ENCODE measurements at regions not wholly inside any gene's neighbourhood (a gene's known extent, or its start where the extent isn't known, plus 50 kb on each side); places are given as distances from the start of the nearest gene placed in this dataset.
A peak's percentile ranks its signal among the peaks of the same experiment; 100 is the strongest.

DNA sequence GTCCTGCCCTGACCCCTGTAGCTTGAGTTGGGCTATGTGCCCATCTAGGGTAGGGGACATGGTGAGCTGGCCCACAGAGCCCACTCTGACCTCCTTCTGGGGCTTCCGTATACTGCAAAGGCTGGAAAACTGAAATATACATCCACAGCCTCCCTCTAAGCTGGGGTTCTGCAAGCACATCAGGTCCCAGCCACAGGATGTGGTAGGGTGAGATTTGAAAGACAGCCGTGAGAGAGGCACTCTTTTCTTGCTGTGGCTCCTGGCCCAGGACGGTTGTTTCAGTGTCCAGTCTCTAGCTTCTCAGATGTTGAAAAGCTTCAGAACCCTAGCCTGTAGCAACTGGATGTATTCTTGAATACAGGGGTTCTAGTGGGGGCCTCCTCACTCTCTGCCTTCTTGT is 60.1 kb upstream of the ADRB1 start:
- intact Hi-C loops (cut with DNase I), result no loop called here
- DNase-seq (no peak), ATAC-seq (ENCODE audit: low FRiP score) (no peak)
- Histone ChIP-seq H3K27me3 (ENCODE audit: control insufficient read depth in 1 of 2, insufficient read depth in 2 of 2, low read length in 1 of 2) (no peaks in the 10 kb centered on the region), H3K4me3 (ENCODE audit: low read length in 2 of 2) (no peak overlapping the region), H3K9me3 (ENCODE audit: control insufficient read depth, low read length) (no peaks in the 10 kb centered on the region), H3K27ac (ENCODE audit: low read depth in 1 of 2, low read length in 2 of 2) (no peak overlapping the region), H3K36me3 (ENCODE audit: control insufficient read depth in 1 of 2, insufficient read depth in 2 of 2, low read length in 1 of 2) (no peaks in the 10 kb centered on the region), H3K4me1 (ENCODE audit: control insufficient read depth in 1 of 2, insufficient read depth in 2 of 2, low read length in 2 of 2) (no peaks in the 10 kb centered on the region)
- 95 to 96% methylated on average over 3 of the region's 3 CpGs for WGBS, 2 donors

DNA sequence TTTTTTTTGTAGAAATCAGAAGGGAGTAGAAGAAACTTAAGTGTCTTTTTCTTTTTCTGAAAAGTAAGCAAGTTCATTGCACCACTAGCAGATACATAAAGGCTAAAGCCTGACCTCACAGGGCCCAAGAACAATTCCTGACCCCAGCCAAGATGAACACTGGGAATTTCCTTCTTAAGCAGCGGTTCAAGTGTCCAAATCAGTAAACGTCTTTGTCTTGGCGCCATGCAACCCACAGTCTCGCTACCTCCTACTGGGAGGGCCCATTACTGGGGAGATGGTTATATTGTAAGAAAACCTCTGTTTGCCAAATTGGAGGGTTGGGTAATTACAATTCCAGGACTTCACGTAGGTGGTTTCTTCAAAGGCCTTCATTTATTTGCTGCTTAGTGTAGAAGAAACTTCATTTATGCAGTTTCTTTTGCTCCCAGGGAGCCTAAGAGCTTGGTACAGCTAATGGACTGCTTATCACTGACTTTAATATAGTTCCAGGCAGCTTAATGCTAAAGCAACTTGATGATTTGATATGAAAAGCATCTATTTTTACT is 58.3 kb upstream of the ADRB1 start:
- Histone ChIP-seq H3K27ac (ENCODE audit: low read depth in 1 of 2, low read length in 2 of 2) (no peak overlapping the region), H3K4me3 (ENCODE audit: low read length in 2 of 2) (no peak overlapping the region), H3K4me1 (ENCODE audit: control insufficient read depth in 1 of 2, insufficient read depth in 2 of 2, low read length in 2 of 2) (no peaks in the 10 kb centered on the region), H3K9me3 (ENCODE audit: control insufficient read depth, low read length) (no peaks in the 10 kb centered on the region), H3K27me3 (ENCODE audit: control insufficient read depth in 1 of 2, insufficient read depth in 2 of 2, low read length in 1 of 2) (no peaks in the 10 kb centered on the region), H3K36me3 (ENCODE audit: control insufficient read depth in 1 of 2, insufficient read depth in 2 of 2, low read length in 1 of 2) (no peaks in the 10 kb centered on the region)
- ATAC-seq (ENCODE audit: low FRiP score), result no peak
- no peak for DNase-seq
- WGBS, 2 donors, result 86% methylated on average over 5 of the region's 5 CpGs
- intact Hi-C loops (cut with DNase I), result no loop called here

DNA sequence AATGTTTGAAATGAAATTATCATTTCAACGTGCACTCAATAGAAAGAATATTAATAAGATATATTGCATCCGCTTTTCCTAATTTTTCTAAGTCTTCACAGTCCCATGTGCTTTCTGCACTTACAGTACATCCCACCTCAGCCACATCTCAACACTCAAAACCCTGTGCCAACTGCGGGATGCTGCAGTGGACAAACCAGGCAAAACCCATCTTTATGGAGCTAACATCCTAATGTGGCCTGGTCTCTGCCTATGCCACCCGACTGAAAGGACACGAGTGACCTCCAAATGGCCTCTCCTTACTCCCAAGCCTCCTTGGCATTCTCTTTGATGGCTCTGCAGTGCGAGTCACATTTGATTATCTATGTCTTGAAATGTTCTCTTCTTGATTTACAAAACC is 57.4 kb upstream of the ADRB1 start:
- Histone ChIP-seq H3K27ac (ENCODE audit: low read depth in 1 of 2, low read length in 2 of 2) (no peak overlapping the region), H3K36me3 (ENCODE audit: control insufficient read depth in 1 of 2, insufficient read depth in 2 of 2, low read length in 1 of 2) (no peaks in the 10 kb centered on the region), H3K4me1 (ENCODE audit: control insufficient read depth in 1 of 2, insufficient read depth in 2 of 2, low read length in 2 of 2) (no peaks in the 10 kb centered on the region), H3K4me3 (ENCODE audit: low read length in 2 of 2) (no peak overlapping the region), H3K9me3 (ENCODE audit: control insufficient read depth, low read length) (no peaks in the 10 kb centered on the region), H3K27me3 (ENCODE audit: control insufficient read depth in 1 of 2, insufficient read depth in 2 of 2, low read length in 1 of 2) (no peaks in the 10 kb centered on the region)
- intact Hi-C loops (cut with DNase I), result no loop called here
- WGBS, 2 donors, result 90 to 91% methylated on average over 6 of the region's 6 CpGs
- ATAC-seq (ENCODE audit: low FRiP score) (no peak), DNase-seq (no peak)

DNA sequence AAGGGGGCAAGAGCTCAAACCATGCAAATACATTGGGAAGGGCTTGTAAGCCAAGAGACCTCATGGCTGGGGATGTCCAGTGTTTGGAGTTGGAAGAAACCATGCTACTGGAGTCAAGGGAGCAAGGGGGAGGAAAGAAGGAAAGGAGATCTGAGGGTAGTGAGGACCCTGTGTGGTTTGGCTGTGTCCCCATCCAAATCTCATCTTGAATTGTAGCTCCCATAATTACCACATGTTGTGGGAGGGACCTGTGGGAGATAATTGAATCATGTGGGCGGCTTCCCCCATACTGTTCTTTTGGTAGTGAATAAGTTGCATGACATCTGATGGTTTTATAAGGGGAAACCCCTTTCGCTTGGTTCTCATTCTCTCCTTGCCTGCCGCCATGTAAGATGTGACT is 56.5 kb upstream of the ADRB1 start:
- DNase-seq (no peak), ATAC-seq (ENCODE audit: low FRiP score) (no peak)
- intact Hi-C loops (cut with DNase I), result no loop called here
- WGBS, 2 donors, result 96 to 98% methylated on average over 3 of the region's 3 CpGs
- no peaks in the 10 kb centered on the region for H3K36me3 ChIP-seq (ENCODE audit: control insufficient read depth in 1 of 2, insufficient read depth in 2 of 2, low read length in 1 of 2)
- H3K9me3 ChIP-seq (ENCODE audit: control insufficient read depth, low read length), result no peaks in the 10 kb centered on the region
- no peaks in the 10 kb centered on the region for H3K27me3 ChIP-seq (ENCODE audit: control insufficient read depth in 1 of 2, insufficient read depth in 2 of 2, low read length in 1 of 2)
- H3K27ac ChIP-seq (ENCODE audit: low read depth in 1 of 2, low read length in 2 of 2), result no peak overlapping the region
- H3K4me1 ChIP-seq (ENCODE audit: control insufficient read depth in 1 of 2, insufficient read depth in 2 of 2, low read length in 2 of 2), result no peaks in the 10 kb centered on the region
- H3K4me3 ChIP-seq (ENCODE audit: low read length in 2 of 2), result no peak overlapping the region

DNA sequence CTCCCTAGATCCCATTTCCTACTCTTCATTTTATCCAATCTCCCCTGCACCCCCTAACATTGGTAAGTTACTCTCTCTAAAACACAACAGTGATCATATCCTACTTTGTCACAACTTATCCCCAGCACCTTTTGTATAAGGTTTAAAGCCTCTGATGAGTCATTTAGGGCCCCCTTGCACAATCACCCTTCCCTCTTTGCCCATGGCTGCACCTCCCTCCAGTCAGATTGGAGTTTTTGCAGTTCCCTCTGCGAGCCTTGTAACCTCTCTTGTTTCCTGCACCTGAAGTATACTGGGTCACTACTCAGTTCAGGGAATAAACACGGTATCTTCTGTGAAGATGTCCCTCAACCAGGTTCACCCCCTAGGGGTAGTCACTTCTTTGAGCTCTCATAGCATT is 55.9 kb upstream of the ADRB1 start:
- Histone ChIP-seq H3K9me3 (ENCODE audit: control insufficient read depth, low read length) (no peaks in the 10 kb centered on the region), H3K27me3 (ENCODE audit: control insufficient read depth in 1 of 2, insufficient read depth in 2 of 2, low read length in 1 of 2) (no peaks in the 10 kb centered on the region), H3K36me3 (ENCODE audit: control insufficient read depth in 1 of 2, insufficient read depth in 2 of 2, low read length in 1 of 2) (no peaks in the 10 kb centered on the region), H3K4me1 (ENCODE audit: control insufficient read depth in 1 of 2, insufficient read depth in 2 of 2, low read length in 2 of 2) (no peaks in the 10 kb centered on the region), H3K27ac (ENCODE audit: low read depth in 1 of 2, low read length in 2 of 2) (no peak overlapping the region), H3K4me3 (ENCODE audit: low read length in 2 of 2) (no peak overlapping the region)
- ATAC-seq (ENCODE audit: low FRiP score) (no peak), DNase-seq (peak in 1 of 2 donors; percentile 68)
- WGBS, 2 donors, result 87 to 88% methylated on average over 2 of the region's 2 CpGs
- intact Hi-C loops (cut with DNase I), result no loop called here

DNA sequence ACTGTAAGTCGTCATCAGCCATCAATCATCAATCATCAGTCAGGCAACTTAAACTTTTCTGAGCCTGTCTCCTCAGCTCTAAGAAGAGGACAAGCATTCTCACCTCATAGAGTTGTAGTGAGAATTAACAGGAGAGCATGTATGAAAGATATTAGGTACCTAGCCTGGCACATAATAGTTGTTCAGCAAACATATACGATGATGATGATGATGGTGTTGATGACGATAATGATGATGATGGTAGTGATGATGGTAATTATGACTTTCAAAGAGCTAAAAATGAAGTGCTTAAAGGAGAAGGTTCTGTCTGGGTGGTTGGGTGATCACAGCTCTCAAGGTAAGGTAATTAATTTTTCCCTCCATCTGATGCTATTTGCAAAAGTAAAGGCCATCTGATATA is 55.1 kb upstream of the ADRB1 start:
- H3K27me3 ChIP-seq (ENCODE audit: control insufficient read depth in 1 of 2, insufficient read depth in 2 of 2, low read length in 1 of 2), result no peaks in the 10 kb centered on the region
- DNase-seq (no peak), ATAC-seq (ENCODE audit: low FRiP score) (no peak)
- intact Hi-C loops (cut with DNase I), result no loop called here
- 83 to 89% methylated on average over 3 of the region's 3 CpGs for WGBS, 2 donors
- H3K4me3 ChIP-seq (ENCODE audit: low read length in 2 of 2), result no peak overlapping the region
- no peaks in the 10 kb centered on the region for H3K36me3 ChIP-seq (ENCODE audit: control insufficient read depth in 1 of 2, insufficient read depth in 2 of 2, low read length in 1 of 2)
- no peaks in the 10 kb centered on the region for H3K4me1 ChIP-seq (ENCODE audit: control insufficient read depth in 1 of 2, insufficient read depth in 2 of 2, low read length in 2 of 2)
- no peaks in the 10 kb centered on the region for H3K9me3 ChIP-seq (ENCODE audit: control insufficient read depth, low read length)
- H3K27ac ChIP-seq (ENCODE audit: low read depth in 1 of 2, low read length in 2 of 2), result no peak overlapping the region

DNA sequence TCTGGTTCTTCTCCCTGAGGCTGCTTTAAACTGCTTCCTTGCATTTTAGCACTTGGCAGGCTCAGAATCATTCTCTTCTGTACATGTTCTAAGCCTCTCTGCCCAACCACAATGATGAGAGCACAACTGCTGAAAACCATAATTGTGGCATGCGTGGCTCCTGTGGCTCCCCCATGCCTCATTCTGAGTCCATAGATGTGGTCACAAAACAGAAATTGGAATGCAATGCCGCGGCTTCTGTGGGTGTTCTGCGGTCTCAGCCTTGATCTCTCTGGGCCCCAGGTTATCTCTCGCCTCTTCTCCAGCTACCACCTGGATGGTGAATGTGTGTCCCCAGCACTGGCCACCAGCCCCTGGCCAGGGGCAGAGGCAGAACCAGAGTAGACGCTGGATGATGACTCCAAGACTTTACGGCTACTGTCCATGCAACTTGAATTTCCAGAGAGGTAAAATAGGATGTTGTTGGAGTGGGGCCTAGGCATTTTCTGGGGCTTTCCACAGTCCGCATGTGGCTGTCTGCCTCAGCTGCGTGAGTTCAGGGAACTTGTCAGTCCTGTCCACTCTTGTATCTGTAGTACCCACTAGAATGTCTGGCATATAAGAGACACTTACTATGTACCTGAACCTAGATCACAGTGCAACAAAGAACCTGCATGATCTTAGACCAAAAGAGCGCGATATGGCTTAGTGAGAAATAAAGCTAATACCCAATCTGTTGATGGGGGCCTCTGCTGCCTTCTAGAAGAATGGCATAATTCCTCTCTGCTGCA is 52.4 kb upstream of the ADRB1 start:
- WGBS, 2 donors, result 95 to 96% methylated on average over 11 of the region's 11 CpGs

DNA sequence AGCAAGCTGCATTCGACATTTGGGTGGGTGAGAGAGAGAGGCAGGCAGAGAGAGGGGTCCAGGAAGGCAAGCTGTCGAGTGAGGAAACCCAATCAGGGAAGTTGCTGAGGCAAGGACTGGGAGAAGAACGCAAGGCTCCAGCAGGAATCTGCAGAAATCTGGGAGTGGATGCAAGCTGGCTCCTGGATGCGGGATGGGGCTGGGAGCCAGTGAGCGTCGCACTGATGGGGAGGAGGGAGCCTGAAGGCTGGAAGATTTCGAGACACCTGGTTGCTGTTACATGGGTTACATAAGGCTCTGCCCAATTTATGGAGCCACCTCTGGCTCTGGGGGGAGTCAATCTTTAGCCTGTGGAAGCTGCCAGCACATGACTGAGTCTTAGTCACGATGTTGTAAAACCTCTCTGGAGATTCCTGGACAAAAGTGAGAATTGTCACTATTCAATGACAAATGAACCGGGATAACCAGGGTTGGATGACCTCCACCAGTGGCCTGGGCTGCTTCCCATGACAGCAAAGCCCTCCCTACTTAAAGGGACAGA is 51.1 kb upstream of the ADRB1 start:
- Histone ChIP-seq H3K9me3 (ENCODE audit: control insufficient read depth, low read length) (no peaks in the 10 kb centered on the region), H3K4me3 (ENCODE audit: low read length in 2 of 2) (no peak overlapping the region), H3K27me3 (ENCODE audit: control insufficient read depth in 1 of 2, insufficient read depth in 2 of 2, low read length in 1 of 2) (no peaks in the 10 kb centered on the region), H3K36me3 (ENCODE audit: control insufficient read depth in 1 of 2, insufficient read depth in 2 of 2, low read length in 1 of 2) (no peaks in the 10 kb centered on the region), H3K27ac (ENCODE audit: low read depth in 1 of 2, low read length in 2 of 2) (no peak overlapping the region), H3K4me1 (ENCODE audit: control insufficient read depth in 1 of 2, insufficient read depth in 2 of 2, low read length in 2 of 2) (no peaks in the 10 kb centered on the region)
- DNase-seq, result no peak
- intact Hi-C loops (cut with DNase I), result no loop called here
- WGBS, 2 donors, result 80 to 81% methylated on average over 9 of the region's 9 CpGs
- peak; percentile 35 for ATAC-seq (ENCODE audit: low FRiP score)

More for the DNA sequence above, 52.4 kb upstream of the ADRB1 start:
- H3K9me3 ChIP-seq (ENCODE audit: control insufficient read depth, low read length), result no peaks in the 10 kb centered on the region
- H3K4me1 ChIP-seq (ENCODE audit: control insufficient read depth in 1 of 2, insufficient read depth in 2 of 2, low read length in 2 of 2), result no peaks in the 10 kb centered on the region
- ATAC-seq (ENCODE audit: low FRiP score), result no peak
- H3K27ac ChIP-seq (ENCODE audit: low read depth in 1 of 2, low read length in 2 of 2), result no peak overlapping the region
- no peaks in the 10 kb centered on the region for H3K27me3 ChIP-seq (ENCODE audit: control insufficient read depth in 1 of 2, insufficient read depth in 2 of 2, low read length in 1 of 2)
- intact Hi-C loops (cut with DNase I), result no loop called here
- H3K36me3 ChIP-seq (ENCODE audit: control insufficient read depth in 1 of 2, insufficient read depth in 2 of 2, low read length in 1 of 2), result no peaks in the 10 kb centered on the region
- H3K4me3 ChIP-seq (ENCODE audit: low read length in 2 of 2), result no peak overlapping the region
- DNase-seq, result no peak

DNA sequence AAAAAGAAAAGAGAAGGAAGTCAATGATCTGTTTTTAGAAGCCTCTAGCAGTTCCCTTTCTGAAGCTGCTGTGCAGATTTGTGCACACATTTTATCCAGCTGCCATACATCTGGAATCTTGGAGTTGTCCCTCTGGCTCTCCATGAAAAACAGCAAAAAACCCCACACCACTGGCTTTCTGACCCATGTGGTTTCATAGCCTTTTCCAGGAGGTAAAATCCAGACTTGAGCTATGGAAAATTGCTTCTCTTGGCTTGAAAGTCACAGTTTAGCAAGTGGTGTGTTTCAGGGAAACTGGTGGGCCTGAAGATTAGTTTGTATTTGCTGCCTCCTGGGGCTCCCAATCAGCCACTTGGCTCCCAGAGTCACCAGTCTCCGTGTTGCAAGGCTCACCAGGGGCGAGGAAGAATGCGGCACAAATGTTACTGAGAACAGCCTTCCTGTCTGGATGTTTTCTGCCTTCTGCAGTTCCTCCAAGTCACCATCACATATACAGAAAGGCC is 50.1 kb upstream of the ADRB1 start:
- Histone ChIP-seq H3K4me1 (ENCODE audit: control insufficient read depth in 1 of 2, insufficient read depth in 2 of 2, low read length in 2 of 2) (no peaks in the 10 kb centered on the region), H3K27me3 (ENCODE audit: control insufficient read depth in 1 of 2, insufficient read depth in 2 of 2, low read length in 1 of 2) (no peaks in the 10 kb centered on the region), H3K4me3 (ENCODE audit: low read length in 2 of 2) (no peak overlapping the region), H3K27ac (ENCODE audit: low read depth in 1 of 2, low read length in 2 of 2) (no peak overlapping the region), H3K9me3 (ENCODE audit: control insufficient read depth, low read length) (no peaks in the 10 kb centered on the region), H3K36me3 (ENCODE audit: control insufficient read depth in 1 of 2, insufficient read depth in 2 of 2, low read length in 1 of 2) (no peaks in the 10 kb centered on the region)
- peak in 1 of 2 donors; percentile 63 for DNase-seq
- ATAC-seq (ENCODE audit: low FRiP score), result peak; percentile 64
- 34 to 38% methylated on average over 3 of the region's 3 CpGs for WGBS, 2 donors
- intact Hi-C loops (cut with DNase I), result no loop called here

Data from aorta (tissue), 5 donors.